WTC11 (cell line): ENCODE measurements at regions not wholly inside any gene's neighbourhood (a gene's known extent, or its start where the extent isn't known, plus 50 kb on each side); places are given as distances from the start of the nearest gene placed in this dataset.

Source experiments
- ATAC-seq: fragments of 200-7000 bp; cut with Tn5 transposase; 2 replicates; pipeline ENCODE4 v1.10.0; 2021; ENCODE audit warnings: mild to moderate bottlenecking, moderate library complexity
- CTCF ChIA-PET: fragments of 300-600 bp; sonication (Branson Sonifier 250); formaldehyde crosslinking; loops from one replicate; lab custom pipeline; 2021; ENCODE audit warnings: antibody characterized with exemption; lab: Charles Lee
- POLR2A ChIA-PET: fragments of 350-600 bp; sonication (Branson Sonifier 250); formaldehyde crosslinking; loops from one replicate; lab custom pipeline; 2021; ENCODE audit warnings: antibody characterized with exemption; lab: Charles Lee
- DNase-seq: peaks from one replicate; pipeline ENCODE4 v3.0.0; 2021; ENCODE audit warnings: low spot score
- H3K27ac Mint-ChIP-seq: 2 replicates; pipeline ENCODE4 v1.8.0; 2021; ENCODE audit warnings: mixed read lengths
- H3K27me3 Mint-ChIP-seq: 2 replicates; pipeline ENCODE4 v1.8.0; 2021; ENCODE audit warnings: low read depth, mild to moderate bottlenecking, moderate library complexity, mixed read lengths
- H3K36me3 Mint-ChIP-seq: 2 replicates; pipeline ENCODE4 v1.8.0; 2021; ENCODE audit warnings: mixed read lengths
- H3K4me1 Mint-ChIP-seq: 2 replicates; pipeline ENCODE4 v1.8.0; 2022; ENCODE audit warnings: mixed read lengths
- H3K4me3 Mint-ChIP-seq: 2 replicates; pipeline ENCODE4 v1.8.0; 2021; ENCODE audit warnings: mild to moderate bottlenecking, moderate library complexity, mixed read lengths
- H3K9me3 Mint-ChIP-seq: 2 replicates; pipeline ENCODE4 v1.8.0; 2021; ENCODE audit warnings: mixed read lengths
- CBFB ChIP-seq: sonication (generic); formaldehyde crosslinking; IDR thresholded peaks from 2 replicates; pipeline ENCODE4 v1.8.1; 2022; ENCODE audit warnings: mild to moderate bottlenecking, low read depth, missing genetic modification reagents
- RELA ChIP-seq: sonication (generic); formaldehyde crosslinking; IDR thresholded peaks from 2 replicates; pipeline ENCODE4 v1.8.1; 2022; ENCODE audit warnings: missing genetic modification reagents, mild to moderate bottlenecking, borderline replicate concordance
- RORB ChIP-seq: fragments of 250-450 bp; sonication (Bioruptor Pico); IDR thresholded peaks from 2 replicates; pipeline ENCODE4 v1.9.0; 2021; ENCODE audit warnings: mild to moderate bottlenecking
- SP1 ChIP-seq: sonication (generic); formaldehyde crosslinking; conservative IDR thresholded peaks from 2 replicates; pipeline ENCODE4 v1.8.1; 2022; ENCODE audit warnings: missing genetic modification reagents
- ZNF263 ChIP-seq: sonication (generic); formaldehyde crosslinking; IDR thresholded peaks from 2 replicates; pipeline ENCODE4 v1.8.1; 2022; ENCODE audit warnings: low read depth, mild to moderate bottlenecking, moderate library complexity, missing genetic modification reagents
- TF ChIP-seq, protein P1 (sequence below): sonication (generic); formaldehyde crosslinking; IDR thresholded peaks from 2 replicates; pipeline ENCODE4 v1.8.0; 2023; ENCODE audit warnings: missing genetic modification reagents, mild to moderate bottlenecking, borderline replicate concordance
- TF ChIP-seq, protein P2 (sequence below): sonication (generic); formaldehyde crosslinking; IDR thresholded peaks from 2 replicates; pipeline ENCODE4 v1.8.0; 2022; ENCODE audit warnings: missing genetic modification reagents
- TF ChIP-seq, protein P3 (sequence below): sonication (generic); formaldehyde crosslinking; IDR thresholded peaks from 2 replicates; pipeline ENCODE4 v1.8.1; 2022; ENCODE audit warnings: mild to moderate bottlenecking, missing genetic modification reagents, moderate library complexity, borderline replicate concordance
- TF ChIP-seq, protein P4 (sequence below): fragments of 250-450 bp; sonication (Bioruptor Pico); IDR thresholded peaks from 2 replicates; pipeline ENCODE4 v1.9.0; 2021; ENCODE audit warnings: mild to moderate bottlenecking, borderline replicate concordance
- TF ChIP-seq, protein P5 (sequence below): sonication (generic); formaldehyde crosslinking; IDR thresholded peaks from 2 replicates; pipeline ENCODE4 v1.8.1; 2023; ENCODE audit warnings: mild to moderate bottlenecking, missing genetic modification reagents, moderate library complexity
- TF ChIP-seq, protein P6 (sequence below): sonication (generic); formaldehyde crosslinking; IDR thresholded peaks from 2 replicates; pipeline ENCODE4 v1.8.1; 2023; ENCODE audit warnings: mild to moderate bottlenecking, missing genetic modification reagents
- TF ChIP-seq, protein P7 (sequence below): fragments of 250-450 bp; sonication (Bioruptor Pico); IDR thresholded peaks from 2 replicates; pipeline ENCODE4 v2.1.2; 2022; ENCODE audit warnings: mild to moderate bottlenecking, moderate library complexity
- TF ChIP-seq, protein P8 (sequence below): sonication (generic); formaldehyde crosslinking; IDR thresholded peaks from 2 replicates; pipeline ENCODE4 v1.8.1; 2023; ENCODE audit warnings: mild to moderate bottlenecking, moderate library complexity, missing genetic modification reagents
- TF ChIP-seq, protein P9 (sequence below): fragments of 250-450 bp; sonication (Bioruptor Pico); IDR thresholded peaks from 2 replicates; pipeline ENCODE4 v1.9.0; 2021; ENCODE audit warnings: moderate library complexity, mild to moderate bottlenecking, inconsistent platforms, borderline replicate concordance

DNA sequence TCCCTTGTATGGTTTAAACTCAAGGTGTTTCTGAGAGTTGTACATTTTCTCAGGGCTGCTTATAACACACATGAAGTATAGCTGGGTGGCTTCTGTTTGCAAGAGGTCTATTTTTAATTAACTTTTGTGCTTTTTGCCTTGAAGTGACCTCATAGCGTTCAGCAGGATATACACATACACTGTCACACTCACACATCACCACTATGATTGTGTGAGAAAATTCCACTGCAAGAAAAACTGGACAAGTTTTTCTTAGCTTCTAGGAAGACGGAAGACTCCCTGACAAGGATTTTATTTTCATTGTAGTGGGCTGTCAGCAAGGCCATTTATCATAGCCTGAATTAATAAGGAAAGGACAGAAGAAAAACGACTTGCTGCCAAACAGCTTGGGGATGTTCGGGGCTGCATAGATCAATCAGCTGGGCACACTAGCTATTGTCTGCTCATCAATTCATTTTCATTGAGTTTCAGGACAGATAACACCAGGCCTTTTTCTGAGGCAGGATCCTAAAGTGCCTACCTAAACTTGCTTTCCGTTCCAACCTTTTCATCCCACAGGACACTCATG, 192.8 kb upstream of the CRBN start:
- ATAC-seq: no peak
- no peak for DNase-seq
- TF ChIP-seq CBFB (no peak), RELA (CRISPR knock-in tag) (no peak), ZNF263 (CRISPR knock-in tag) (no peak), SP1 (CRISPR knock-in tag) (no peak), RORB (no peak)
- TF ChIP-seq, protein P1, sequence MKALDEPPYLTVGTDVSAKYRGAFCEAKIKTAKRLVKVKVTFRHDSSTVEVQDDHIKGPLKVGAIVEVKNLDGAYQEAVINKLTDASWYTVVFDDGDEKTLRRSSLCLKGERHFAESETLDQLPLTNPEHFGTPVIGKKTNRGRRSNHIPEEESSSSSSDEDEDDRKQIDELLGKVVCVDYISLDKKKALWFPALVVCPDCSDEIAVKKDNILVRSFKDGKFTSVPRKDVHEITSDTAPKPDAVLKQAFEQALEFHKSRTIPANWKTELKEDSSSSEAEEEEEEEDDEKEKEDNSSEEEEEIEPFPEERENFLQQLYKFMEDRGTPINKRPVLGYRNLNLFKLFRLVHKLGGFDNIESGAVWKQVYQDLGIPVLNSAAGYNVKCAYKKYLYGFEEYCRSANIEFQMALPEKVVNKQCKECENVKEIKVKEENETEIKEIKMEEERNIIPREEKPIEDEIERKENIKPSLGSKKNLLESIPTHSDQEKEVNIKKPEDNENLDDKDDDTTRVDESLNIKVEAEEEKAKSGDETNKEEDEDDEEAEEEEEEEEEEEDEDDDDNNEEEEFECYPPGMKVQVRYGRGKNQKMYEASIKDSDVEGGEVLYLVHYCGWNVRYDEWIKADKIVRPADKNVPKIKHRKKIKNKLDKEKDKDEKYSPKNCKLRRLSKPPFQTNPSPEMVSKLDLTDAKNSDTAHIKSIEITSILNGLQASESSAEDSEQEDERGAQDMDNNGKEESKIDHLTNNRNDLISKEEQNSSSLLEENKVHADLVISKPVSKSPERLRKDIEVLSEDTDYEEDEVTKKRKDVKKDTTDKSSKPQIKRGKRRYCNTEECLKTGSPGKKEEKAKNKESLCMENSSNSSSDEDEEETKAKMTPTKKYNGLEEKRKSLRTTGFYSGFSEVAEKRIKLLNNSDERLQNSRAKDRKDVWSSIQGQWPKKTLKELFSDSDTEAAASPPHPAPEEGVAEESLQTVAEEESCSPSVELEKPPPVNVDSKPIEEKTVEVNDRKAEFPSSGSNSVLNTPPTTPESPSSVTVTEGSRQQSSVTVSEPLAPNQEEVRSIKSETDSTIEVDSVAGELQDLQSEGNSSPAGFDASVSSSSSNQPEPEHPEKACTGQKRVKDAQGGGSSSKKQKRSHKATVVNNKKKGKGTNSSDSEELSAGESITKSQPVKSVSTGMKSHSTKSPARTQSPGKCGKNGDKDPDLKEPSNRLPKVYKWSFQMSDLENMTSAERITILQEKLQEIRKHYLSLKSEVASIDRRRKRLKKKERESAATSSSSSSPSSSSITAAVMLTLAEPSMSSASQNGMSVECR: no peak
- TF ChIP-seq, protein P2, sequence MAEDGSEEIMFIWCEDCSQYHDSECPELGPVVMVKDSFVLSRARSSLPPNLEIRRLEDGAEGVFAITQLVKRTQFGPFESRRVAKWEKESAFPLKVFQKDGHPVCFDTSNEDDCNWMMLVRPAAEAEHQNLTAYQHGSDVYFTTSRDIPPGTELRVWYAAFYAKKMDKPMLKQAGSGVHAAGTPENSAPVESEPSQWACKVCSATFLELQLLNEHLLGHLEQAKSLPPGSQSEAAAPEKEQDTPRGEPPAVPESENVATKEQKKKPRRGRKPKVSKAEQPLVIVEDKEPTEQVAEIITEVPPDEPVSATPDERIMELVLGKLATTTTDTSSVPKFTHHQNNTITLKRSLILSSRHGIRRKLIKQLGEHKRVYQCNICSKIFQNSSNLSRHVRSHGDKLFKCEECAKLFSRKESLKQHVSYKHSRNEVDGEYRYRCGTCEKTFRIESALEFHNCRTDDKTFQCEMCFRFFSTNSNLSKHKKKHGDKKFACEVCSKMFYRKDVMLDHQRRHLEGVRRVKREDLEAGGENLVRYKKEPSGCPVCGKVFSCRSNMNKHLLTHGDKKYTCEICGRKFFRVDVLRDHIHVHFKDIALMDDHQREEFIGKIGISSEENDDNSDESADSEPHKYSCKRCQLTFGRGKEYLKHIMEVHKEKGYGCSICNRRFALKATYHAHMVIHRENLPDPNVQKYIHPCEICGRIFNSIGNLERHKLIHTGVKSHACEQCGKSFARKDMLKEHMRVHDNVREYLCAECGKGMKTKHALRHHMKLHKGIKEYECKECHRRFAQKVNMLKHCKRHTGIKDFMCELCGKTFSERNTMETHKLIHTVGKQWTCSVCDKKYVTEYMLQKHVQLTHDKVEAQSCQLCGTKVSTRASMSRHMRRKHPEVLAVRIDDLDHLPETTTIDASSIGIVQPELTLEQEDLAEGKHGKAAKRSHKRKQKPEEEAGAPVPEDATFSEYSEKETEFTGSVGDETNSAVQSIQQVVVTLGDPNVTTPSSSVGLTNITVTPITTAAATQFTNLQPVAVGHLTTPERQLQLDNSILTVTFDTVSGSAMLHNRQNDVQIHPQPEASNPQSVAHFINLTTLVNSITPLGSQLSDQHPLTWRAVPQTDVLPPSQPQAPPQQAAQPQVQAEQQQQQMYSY: no peak
- TF ChIP-seq, protein P3, sequence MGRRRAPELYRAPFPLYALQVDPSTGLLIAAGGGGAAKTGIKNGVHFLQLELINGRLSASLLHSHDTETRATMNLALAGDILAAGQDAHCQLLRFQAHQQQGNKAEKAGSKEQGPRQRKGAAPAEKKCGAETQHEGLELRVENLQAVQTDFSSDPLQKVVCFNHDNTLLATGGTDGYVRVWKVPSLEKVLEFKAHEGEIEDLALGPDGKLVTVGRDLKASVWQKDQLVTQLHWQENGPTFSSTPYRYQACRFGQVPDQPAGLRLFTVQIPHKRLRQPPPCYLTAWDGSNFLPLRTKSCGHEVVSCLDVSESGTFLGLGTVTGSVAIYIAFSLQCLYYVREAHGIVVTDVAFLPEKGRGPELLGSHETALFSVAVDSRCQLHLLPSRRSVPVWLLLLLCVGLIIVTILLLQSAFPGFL (CRISPR knock-in tag): no peak
- TF ChIP-seq, protein P4, sequence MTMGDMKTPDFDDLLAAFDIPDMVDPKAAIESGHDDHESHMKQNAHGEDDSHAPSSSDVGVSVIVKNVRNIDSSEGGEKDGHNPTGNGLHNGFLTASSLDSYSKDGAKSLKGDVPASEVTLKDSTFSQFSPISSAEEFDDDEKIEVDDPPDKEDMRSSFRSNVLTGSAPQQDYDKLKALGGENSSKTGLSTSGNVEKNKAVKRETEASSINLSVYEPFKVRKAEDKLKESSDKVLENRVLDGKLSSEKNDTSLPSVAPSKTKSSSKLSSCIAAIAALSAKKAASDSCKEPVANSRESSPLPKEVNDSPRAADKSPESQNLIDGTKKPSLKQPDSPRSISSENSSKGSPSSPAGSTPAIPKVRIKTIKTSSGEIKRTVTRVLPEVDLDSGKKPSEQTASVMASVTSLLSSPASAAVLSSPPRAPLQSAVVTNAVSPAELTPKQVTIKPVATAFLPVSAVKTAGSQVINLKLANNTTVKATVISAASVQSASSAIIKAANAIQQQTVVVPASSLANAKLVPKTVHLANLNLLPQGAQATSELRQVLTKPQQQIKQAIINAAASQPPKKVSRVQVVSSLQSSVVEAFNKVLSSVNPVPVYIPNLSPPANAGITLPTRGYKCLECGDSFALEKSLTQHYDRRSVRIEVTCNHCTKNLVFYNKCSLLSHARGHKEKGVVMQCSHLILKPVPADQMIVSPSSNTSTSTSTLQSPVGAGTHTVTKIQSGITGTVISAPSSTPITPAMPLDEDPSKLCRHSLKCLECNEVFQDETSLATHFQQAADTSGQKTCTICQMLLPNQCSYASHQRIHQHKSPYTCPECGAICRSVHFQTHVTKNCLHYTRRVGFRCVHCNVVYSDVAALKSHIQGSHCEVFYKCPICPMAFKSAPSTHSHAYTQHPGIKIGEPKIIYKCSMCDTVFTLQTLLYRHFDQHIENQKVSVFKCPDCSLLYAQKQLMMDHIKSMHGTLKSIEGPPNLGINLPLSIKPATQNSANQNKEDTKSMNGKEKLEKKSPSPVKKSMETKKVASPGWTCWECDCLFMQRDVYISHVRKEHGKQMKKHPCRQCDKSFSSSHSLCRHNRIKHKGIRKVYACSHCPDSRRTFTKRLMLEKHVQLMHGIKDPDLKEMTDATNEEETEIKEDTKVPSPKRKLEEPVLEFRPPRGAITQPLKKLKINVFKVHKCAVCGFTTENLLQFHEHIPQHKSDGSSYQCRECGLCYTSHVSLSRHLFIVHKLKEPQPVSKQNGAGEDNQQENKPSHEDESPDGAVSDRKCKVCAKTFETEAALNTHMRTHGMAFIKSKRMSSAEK: no peak
- TF ChIP-seq, protein P5, sequence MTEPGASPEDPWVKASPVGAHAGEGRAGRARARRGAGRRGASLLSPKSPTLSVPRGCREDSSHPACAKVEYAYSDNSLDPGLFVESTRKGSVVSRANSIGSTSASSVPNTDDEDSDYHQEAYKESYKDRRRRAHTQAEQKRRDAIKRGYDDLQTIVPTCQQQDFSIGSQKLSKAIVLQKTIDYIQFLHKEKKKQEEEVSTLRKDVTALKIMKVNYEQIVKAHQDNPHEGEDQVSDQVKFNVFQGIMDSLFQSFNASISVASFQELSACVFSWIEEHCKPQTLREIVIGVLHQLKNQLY (CRISPR knock-in tag): no peak
- TF ChIP-seq, protein P6, sequence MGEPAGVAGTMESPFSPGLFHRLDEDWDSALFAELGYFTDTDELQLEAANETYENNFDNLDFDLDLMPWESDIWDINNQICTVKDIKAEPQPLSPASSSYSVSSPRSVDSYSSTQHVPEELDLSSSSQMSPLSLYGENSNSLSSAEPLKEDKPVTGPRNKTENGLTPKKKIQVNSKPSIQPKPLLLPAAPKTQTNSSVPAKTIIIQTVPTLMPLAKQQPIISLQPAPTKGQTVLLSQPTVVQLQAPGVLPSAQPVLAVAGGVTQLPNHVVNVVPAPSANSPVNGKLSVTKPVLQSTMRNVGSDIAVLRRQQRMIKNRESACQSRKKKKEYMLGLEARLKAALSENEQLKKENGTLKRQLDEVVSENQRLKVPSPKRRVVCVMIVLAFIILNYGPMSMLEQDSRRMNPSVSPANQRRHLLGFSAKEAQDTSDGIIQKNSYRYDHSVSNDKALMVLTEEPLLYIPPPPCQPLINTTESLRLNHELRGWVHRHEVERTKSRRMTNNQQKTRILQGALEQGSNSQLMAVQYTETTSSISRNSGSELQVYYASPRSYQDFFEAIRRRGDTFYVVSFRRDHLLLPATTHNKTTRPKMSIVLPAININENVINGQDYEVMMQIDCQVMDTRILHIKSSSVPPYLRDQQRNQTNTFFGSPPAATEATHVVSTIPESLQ (CRISPR knock-in tag): no peak
- TF ChIP-seq, protein P7, sequence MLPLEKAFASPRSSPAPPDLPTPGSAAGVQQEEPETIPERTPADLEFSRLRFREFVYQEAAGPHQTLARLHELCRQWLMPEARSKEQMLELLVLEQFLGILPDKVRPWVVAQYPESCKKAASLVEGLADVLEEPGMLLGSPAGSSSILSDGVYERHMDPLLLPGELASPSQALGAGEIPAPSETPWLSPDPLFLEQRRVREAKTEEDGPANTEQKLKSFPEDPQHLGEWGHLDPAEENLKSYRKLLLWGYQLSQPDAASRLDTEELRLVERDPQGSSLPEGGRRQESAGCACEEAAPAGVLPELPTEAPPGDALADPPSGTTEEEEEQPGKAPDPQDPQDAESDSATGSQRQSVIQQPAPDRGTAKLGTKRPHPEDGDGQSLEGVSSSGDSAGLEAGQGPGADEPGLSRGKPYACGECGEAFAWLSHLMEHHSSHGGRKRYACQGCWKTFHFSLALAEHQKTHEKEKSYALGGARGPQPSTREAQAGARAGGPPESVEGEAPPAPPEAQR (CRISPR knock-in tag): no peak
- TF ChIP-seq, protein P8, sequence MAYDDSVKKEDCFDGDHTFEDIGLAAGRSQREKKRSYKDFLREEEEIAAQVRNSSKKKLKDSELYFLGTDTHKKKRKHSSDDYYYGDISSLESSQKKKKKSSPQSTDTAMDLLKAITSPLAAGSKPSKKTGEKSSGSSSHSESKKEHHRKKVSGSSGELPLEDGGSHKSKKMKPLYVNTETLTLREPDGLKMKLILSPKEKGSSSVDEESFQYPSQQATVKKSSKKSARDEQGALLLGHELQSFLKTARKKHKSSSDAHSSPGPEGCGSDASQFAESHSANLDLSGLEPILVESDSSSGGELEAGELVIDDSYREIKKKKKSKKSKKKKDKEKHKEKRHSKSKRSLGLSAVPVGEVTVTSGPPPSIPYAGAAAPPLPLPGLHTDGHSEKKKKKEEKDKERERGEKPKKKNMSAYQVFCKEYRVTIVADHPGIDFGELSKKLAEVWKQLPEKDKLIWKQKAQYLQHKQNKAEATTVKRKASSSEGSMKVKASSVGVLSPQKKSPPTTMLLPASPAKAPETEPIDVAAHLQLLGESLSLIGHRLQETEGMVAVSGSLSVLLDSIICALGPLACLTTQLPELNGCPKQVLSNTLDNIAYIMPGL (CRISPR knock-in tag): no peak
- TF ChIP-seq, protein P9, sequence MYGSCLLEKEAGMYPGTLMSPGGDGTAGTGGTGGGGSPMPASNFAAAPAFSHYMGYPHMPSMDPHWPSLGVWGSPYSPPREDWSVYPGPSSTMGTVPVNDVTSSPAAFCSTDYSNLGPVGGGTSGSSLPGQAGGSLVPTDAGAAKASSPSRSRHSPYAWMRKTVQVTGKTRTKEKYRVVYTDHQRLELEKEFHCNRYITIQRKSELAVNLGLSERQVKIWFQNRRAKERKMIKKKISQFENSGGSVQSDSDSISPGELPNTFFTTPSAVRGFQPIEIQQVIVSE (CRISPR knock-in tag): no peak

More for the DNA sequence above, 192.8 kb upstream of the CRBN start:
- Mint-ChIP-seq H3K36me3 (peaks cover 23% of the 10 kb centered on the region), H3K4me1 (no peaks in the 10 kb centered on the region), H3K27me3 (peaks cover 3% of the 10 kb centered on the region; the same call in 1 of the 2 replicates), H3K4me3 (no peak overlapping the region), H3K9me3 (peaks cover 66% of the 10 kb centered on the region), H3K27ac (no peak overlapping the region)
- CTCF ChIA-PET: no interaction called here
- POLR2A ChIA-PET: no interaction called here
